HepG2 (cell line): ENCODE measurements at regions not wholly inside any gene's neighbourhood (a gene's known extent, or its start where the extent isn't known, plus 50 kb on each side); places are given as distances from the start of the nearest gene placed in this dataset.

Experiments
- CTCF ChIP-seq: sonication (generic); formaldehyde crosslinking; IDR thresholded peaks from 2 replicates; pipeline ENCODE4 v1.5.0; 2020; ENCODE audit warnings: mild to moderate bottlenecking, missing genetic modification reagents, moderate library complexity
- HDAC6 ChIP-seq: fragments of 200-600 bp; sonication (generic); IDR thresholded peaks from 2 replicates; pipeline ENCODE4 v1.7.0; 2017; ENCODE audit warnings: mild to moderate bottlenecking, antibody characterized with exemption, low read length, low read depth
- HIVEP1 ChIP-seq: sonication (generic); formaldehyde crosslinking; IDR thresholded peaks from 2 replicates; pipeline ENCODE4 v1.4.0; 2020; ENCODE audit warnings: mild to moderate bottlenecking, missing genetic modification reagents
- MAX ChIP-seq: IDR thresholded peaks from 2 replicates; pipeline ENCODE4 v1.6.1; 2012; ENCODE audit warnings: inconsistent platforms
- SMYD3 ChIP-seq: sonication (generic); formaldehyde crosslinking; IDR thresholded peaks from 2 replicates; pipeline ENCODE4 v1.8.1; 2023; ENCODE audit warnings: mild to moderate bottlenecking, missing genetic modification reagents
- ZBTB21 ChIP-seq: sonication (generic); formaldehyde crosslinking; IDR thresholded peaks from 2 replicates; pipeline ENCODE4 v1.4.0; 2020; ENCODE audit warnings: missing genetic modification reagents
- ZBTB33 ChIP-seq: sonication (generic); formaldehyde crosslinking; IDR thresholded peaks from 2 replicates; pipeline ENCODE4 v1.4.0; 2020; ENCODE audit warnings: missing genetic modification reagents
- ZNF362 ChIP-seq: sonication (generic); formaldehyde crosslinking; IDR thresholded peaks from 2 replicates; pipeline ENCODE4 v1.4.0; 2020; ENCODE audit warnings: missing genetic modification reagents, mild to moderate bottlenecking, borderline replicate concordance

- TF ChIP-seq HDAC6 = no peak
- TF ChIP-seq CTCF (CRISPR knock-in tag) = no peak
- TF ChIP-seq SMYD3 (CRISPR knock-in tag) = no peak
- TF ChIP-seq MAX = no peak
- no peak for TF ChIP-seq ZNF362 (CRISPR knock-in tag)
- TF ChIP-seq HIVEP1 (CRISPR knock-in tag) = no peak
- no peak for TF ChIP-seq ZBTB21
- TF ChIP-seq ZBTB33 (CRISPR knock-in tag) = no peak
Observed at GRCh38 chr2:175743011-175743410, 259.1 kb downstream of the LNPK start.
